GM18505 (cell line): ENCODE measurements at regions not wholly inside any gene's neighbourhood (a gene's known extent, or its start where the extent isn't known, plus 50 kb on each side); places are given as distances from the start of the nearest gene placed in this dataset.
"Not testable (repeated sequence)": the region's sequence is repeated elsewhere in the genome, so short reads cannot be mapped to it uniquely, and the experiment has no call there.

Experiments
- ATAC-seq: cut with Tn5 transposase; IDR thresholded peaks from one replicate; pipeline ENCODE4 v1.9.1; 2021; ENCODE audit not compliant: unreplicated experiment
- POLR2A ChIP-seq: IDR thresholded peaks from 4 replicates; pipeline ENCODE4 v1.6.1; 2011; ENCODE audit warnings: borderline replicate concordance; ENCODE audit not compliant: insufficient read depth, insufficient read length; ENCODE audit errors: extremely low read depth

- no peak for ATAC-seq
- TF ChIP-seq POLR2A: no peak
Observed at GRCh38 chr7:79658304-79658703, 204.8 kb upstream of the MAGI2 start.

GRCh38 chr7:79653136-79653631 is 199.7 kb upstream of the MAGI2 start:
- no peak for ATAC-seq
- TF ChIP-seq POLR2A: no peak

- ATAC-seq: no peak
- no peak for TF ChIP-seq POLR2A
Observed at GRCh38 chr7:79652619-79653018, 199.2 kb upstream of the MAGI2 start.

GRCh38 chr7:79647711-79648110 is 194.2 kb upstream of the MAGI2 start:
- no peak for ATAC-seq
- no peak for TF ChIP-seq POLR2A

GRCh38 chr7:79646278-79646677 is 192.8 kb upstream of the MAGI2 start:
- TF ChIP-seq POLR2A: no peak
- ATAC-seq: no peak

GRCh38 chr7:79636849-79637248 is 183.4 kb upstream of the MAGI2 start:
- no peak for ATAC-seq
- no peak for TF ChIP-seq POLR2A

GRCh38 chr7:79625921-79626320 is 172.5 kb upstream of the MAGI2 start:
- ATAC-seq: not testable (repeated sequence)

- TF ChIP-seq POLR2A: no peak
- ATAC-seq: no peak
Observed at GRCh38 chr7:79624336-79624735, 170.9 kb upstream of the MAGI2 start.

- no peak for ATAC-seq
- no peak for TF ChIP-seq POLR2A
Observed at GRCh38 chr7:79622781-79623180, 169.3 kb upstream of the MAGI2 start.

- no peak for TF ChIP-seq POLR2A
- no peak for ATAC-seq
Observed at GRCh38 chr7:79620291-79620690, 166.8 kb upstream of the MAGI2 start.

GRCh38 chr7:79619216-79619615 is 165.7 kb upstream of the MAGI2 start:
- no peak for TF ChIP-seq POLR2A
- no peak for ATAC-seq

GRCh38 chr7:79615871-79616640 is 162.6 kb upstream of the MAGI2 start:
- no peak for ATAC-seq
- no peak for TF ChIP-seq POLR2A

- ATAC-seq: no peak
- no peak for TF ChIP-seq POLR2A
Observed at GRCh38 chr7:79615466-79615865, 162.0 kb upstream of the MAGI2 start.

GRCh38 chr7:79612903-79613302 is 159.4 kb upstream of the MAGI2 start:
- ATAC-seq: no peak
- no peak for TF ChIP-seq POLR2A

GRCh38 chr7:79612022-79612421 is 158.6 kb upstream of the MAGI2 start:
- no peak for TF ChIP-seq POLR2A
- ATAC-seq: no peak
